ENCODE measurements at regions not wholly inside any gene's neighbourhood (a gene's known extent, or its start where the extent isn't known, plus 50 kb on each side); places are given as distances from the start of the nearest gene placed in this dataset.
A peak's percentile ranks its signal among the peaks of the same experiment; 100 is the strongest.

DNA sequence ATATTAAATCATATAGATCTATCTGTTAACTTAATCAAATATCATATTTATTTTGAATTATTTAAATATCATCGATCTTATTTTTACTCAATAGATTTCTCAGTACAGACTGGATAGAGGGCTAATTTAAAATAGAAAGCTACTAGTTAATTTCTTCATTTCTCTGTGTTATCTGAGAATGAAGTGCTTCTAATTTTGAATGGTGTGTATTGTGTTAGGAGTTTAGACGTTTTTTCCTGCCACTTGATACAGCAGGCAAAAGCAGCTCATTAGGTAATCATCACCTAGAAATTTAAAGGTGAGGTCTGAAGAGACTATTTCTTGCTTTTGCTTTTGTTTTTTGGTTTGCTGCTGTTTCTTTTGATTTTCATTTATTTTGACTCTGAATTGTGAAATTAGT lies 948.8 kb upstream of the TENM3 start:
- DNase-seq (ENCODE audit: low read depth in 1 of 2, low spot score in 1 of 2), result no peak
- H3K27me3 ChIP-seq (ENCODE audit: insufficient read depth, poor library complexity, severe bottlenecking), result no peaks in the 10 kb centered on the region
- no peak overlapping the region for H3K27ac ChIP-seq (replicated peaks)
- TF ChIP-seq POLR2AphosphoS5 (IDR thresholded peaks at IDR 0.05; ENCODE audit: low read depth), result no peak
- TF ChIP-seq GABPA (IDR thresholded peaks at IDR 0.05; ENCODE audit: low read depth), result no peak
- TF ChIP-seq, protein P1, sequence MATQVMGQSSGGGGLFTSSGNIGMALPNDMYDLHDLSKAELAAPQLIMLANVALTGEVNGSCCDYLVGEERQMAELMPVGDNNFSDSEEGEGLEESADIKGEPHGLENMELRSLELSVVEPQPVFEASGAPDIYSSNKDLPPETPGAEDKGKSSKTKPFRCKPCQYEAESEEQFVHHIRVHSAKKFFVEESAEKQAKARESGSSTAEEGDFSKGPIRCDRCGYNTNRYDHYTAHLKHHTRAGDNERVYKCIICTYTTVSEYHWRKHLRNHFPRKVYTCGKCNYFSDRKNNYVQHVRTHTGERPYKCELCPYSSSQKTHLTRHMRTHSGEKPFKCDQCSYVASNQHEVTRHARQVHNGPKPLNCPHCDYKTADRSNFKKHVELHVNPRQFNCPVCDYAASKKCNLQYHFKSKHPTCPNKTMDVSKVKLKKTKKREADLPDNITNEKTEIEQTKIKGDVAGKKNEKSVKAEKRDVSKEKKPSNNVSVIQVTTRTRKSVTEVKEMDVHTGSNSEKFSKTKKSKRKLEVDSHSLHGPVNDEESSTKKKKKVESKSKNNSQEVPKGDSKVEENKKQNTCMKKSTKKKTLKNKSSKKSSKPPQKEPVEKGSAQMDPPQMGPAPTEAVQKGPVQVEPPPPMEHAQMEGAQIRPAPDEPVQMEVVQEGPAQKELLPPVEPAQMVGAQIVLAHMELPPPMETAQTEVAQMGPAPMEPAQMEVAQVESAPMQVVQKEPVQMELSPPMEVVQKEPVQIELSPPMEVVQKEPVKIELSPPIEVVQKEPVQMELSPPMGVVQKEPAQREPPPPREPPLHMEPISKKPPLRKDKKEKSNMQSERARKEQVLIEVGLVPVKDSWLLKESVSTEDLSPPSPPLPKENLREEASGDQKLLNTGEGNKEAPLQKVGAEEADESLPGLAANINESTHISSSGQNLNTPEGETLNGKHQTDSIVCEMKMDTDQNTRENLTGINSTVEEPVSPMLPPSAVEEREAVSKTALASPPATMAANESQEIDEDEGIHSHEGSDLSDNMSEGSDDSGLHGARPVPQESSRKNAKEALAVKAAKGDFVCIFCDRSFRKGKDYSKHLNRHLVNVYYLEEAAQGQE (IDR thresholded peaks at IDR 0.05; ENCODE audit: insufficient replicate concordance, low read depth), result no peak
- TF ChIP-seq, protein P2, sequence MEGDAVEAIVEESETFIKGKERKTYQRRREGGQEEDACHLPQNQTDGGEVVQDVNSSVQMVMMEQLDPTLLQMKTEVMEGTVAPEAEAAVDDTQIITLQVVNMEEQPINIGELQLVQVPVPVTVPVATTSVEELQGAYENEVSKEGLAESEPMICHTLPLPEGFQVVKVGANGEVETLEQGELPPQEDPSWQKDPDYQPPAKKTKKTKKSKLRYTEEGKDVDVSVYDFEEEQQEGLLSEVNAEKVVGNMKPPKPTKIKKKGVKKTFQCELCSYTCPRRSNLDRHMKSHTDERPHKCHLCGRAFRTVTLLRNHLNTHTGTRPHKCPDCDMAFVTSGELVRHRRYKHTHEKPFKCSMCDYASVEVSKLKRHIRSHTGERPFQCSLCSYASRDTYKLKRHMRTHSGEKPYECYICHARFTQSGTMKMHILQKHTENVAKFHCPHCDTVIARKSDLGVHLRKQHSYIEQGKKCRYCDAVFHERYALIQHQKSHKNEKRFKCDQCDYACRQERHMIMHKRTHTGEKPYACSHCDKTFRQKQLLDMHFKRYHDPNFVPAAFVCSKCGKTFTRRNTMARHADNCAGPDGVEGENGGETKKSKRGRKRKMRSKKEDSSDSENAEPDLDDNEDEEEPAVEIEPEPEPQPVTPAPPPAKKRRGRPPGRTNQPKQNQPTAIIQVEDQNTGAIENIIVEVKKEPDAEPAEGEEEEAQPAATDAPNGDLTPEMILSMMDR (IDR thresholded peaks at IDR 0.05; ENCODE audit: insufficient read depth, low read length), result no peak
- no peak for TF ChIP-seq SPI1 (IDR thresholded peaks at IDR 0.05; ENCODE audit: borderline replicate concordance, low read depth)
- H3K4me3 ChIP-seq (replicated peaks; ENCODE audit: insufficient read depth, low read length), result no peak overlapping the region

DNA sequence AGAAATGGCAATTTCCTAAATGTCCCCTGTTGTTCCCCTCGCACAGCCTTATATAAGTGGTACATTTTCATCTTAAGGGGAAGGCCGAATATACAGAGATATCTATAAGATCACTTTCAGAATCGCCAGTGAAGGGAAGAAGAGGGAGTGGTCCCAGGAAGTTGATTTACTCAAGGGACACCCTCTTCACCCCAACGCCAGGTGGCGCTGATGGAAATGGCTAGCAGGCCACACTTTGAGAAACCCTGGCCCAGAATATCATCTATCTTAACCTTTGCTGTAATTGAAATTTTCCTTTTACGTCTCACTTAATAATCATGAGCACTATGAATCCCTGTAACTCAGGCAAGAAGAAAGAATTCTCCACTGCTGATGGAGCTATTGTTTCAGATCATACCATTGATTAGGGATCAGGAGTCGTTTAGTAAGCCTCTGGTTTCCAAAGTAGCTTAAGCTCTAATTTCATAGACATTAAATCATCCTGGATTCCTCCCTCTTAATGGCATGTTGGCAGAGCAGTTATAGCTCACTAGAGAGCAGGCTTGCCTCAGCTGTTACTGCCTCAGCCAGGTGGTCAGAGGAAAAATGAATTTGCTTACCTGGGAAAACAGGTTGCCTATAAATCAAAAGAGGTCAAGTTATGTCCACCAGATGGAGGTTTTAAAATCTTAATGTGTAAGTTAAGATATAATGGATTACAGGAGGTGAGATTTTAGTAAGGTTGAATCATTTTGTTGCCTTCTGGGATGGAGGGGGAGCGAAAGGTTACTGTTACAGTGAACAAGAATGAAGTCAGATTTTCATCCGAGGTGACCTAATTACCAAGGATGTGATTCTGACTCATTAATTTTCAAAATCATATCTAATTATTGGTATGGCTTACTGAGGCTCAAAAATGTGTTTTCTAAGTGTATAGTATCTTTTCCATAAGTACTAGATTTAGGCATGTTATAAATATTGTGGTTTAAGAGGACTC lies 941.2 kb upstream of the TENM3 start:
- peak; percentile 5 to 48 for DNase-seq (ENCODE audit: low read depth in 1 of 2, low spot score in 1 of 2)
- Histone ChIP-seq H3K27me3 (ENCODE audit: insufficient read depth, poor library complexity, severe bottlenecking) (no peaks in the 10 kb centered on the region), H3K4me3 (replicated peaks; ENCODE audit: insufficient read depth, low read length) (no peak overlapping the region), H3K27ac (replicated peaks) (no peak overlapping the region)
- TF ChIP-seq, protein P2 (IDR thresholded peaks at IDR 0.05; ENCODE audit: insufficient read depth, low read length), result peak; percentile 83
- no peak for TF ChIP-seq POLR2AphosphoS5 (IDR thresholded peaks at IDR 0.05; ENCODE audit: low read depth)
- no peak for TF ChIP-seq SPI1 (IDR thresholded peaks at IDR 0.05; ENCODE audit: borderline replicate concordance, low read depth)
- no peak for TF ChIP-seq GABPA (IDR thresholded peaks at IDR 0.05; ENCODE audit: low read depth)

DNA sequence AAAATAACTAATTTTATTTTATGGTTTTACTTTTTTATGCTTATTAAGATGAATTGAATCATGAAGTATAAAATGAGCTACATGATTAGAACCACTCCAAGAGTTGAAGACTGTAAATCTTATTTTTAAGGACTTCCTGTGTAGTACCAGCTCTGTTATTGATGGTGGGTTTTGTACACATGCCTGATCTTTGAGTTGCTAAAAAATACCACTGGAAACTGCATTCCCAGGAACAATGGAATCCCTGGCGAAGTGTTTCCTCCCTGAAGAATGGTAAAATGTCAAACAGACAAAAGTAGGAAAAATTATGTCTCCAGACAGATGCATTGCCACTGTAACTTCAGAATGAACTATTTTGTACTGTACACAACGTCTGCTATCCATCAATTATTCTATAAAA lies 935.4 kb upstream of the TENM3 start:
- TF ChIP-seq GABPA (IDR thresholded peaks at IDR 0.05; ENCODE audit: low read depth), result no peak
- TF ChIP-seq POLR2AphosphoS5 (IDR thresholded peaks at IDR 0.05; ENCODE audit: low read depth), result no peak
- no peak for TF ChIP-seq SPI1 (IDR thresholded peaks at IDR 0.05; ENCODE audit: borderline replicate concordance, low read depth)
- TF ChIP-seq, protein P2 (IDR thresholded peaks at IDR 0.05; ENCODE audit: insufficient read depth, low read length), result no peak
- TF ChIP-seq, protein P1 (IDR thresholded peaks at IDR 0.05; ENCODE audit: insufficient replicate concordance, low read depth), result no peak
- Histone ChIP-seq H3K27me3 (ENCODE audit: insufficient read depth, poor library complexity, severe bottlenecking) (no peaks in the 10 kb centered on the region), H3K27ac (replicated peaks) (no peak overlapping the region), H3K4me3 (replicated peaks; ENCODE audit: insufficient read depth, low read length) (no peak overlapping the region)
- no peak for DNase-seq (ENCODE audit: low read depth in 1 of 2, low spot score in 1 of 2)

Data from HL-60 (cell line).